PFSK-1 (cell line): ENCODE measurements at regions not wholly inside any gene's neighbourhood (a gene's known extent, or its start where the extent isn't known, plus 50 kb on each side); places are given as distances from the start of the nearest gene placed in this dataset.

Source experiments
- FOXP2 ChIP-seq: optimal IDR thresholded peaks from 2 replicates; pipeline ENCODE3; 2011; ENCODE audit warnings: borderline replicate concordance, control low read depth, inconsistent platforms; ENCODE audit not compliant: insufficient read depth; ENCODE audit errors: extremely low read length, extremely low read depth
- POLR2AphosphoS5 ChIP-seq: IDR thresholded peaks from 2 replicates; pipeline ENCODE4 v1.6.1; 2012; ENCODE audit warnings: low read depth, mild to moderate bottlenecking, control low read depth, low read length, moderate library complexity
- REST ChIP-seq, 2 experiments: IDR thresholded peaks; 2 replicates each; pipeline versions ENCODE4 v1.6.1 to v1.8.0; 2011 to 2012; ENCODE audit warnings: low read depth in 2 of 2, low read length in 2 of 2, control low read depth in 1 of 2, inconsistent platforms in 1 of 2, mild to moderate bottlenecking in 1 of 2, moderate library complexity in 1 of 2; ENCODE audit not compliant: insufficient read depth in 1 of 2
- SIN3A ChIP-seq: IDR thresholded peaks from 2 replicates; pipeline ENCODE4 v1.6.1; 2012; ENCODE audit warnings: mild to moderate bottlenecking, low read length, moderate library complexity, borderline replicate concordance; ENCODE audit not compliant: insufficient read depth
- TAF1 ChIP-seq: IDR thresholded peaks from 2 replicates; pipeline ENCODE4 v1.6.1; 2012; ENCODE audit warnings: low read length, control low read depth, borderline replicate concordance; ENCODE audit not compliant: insufficient read depth

DNA sequence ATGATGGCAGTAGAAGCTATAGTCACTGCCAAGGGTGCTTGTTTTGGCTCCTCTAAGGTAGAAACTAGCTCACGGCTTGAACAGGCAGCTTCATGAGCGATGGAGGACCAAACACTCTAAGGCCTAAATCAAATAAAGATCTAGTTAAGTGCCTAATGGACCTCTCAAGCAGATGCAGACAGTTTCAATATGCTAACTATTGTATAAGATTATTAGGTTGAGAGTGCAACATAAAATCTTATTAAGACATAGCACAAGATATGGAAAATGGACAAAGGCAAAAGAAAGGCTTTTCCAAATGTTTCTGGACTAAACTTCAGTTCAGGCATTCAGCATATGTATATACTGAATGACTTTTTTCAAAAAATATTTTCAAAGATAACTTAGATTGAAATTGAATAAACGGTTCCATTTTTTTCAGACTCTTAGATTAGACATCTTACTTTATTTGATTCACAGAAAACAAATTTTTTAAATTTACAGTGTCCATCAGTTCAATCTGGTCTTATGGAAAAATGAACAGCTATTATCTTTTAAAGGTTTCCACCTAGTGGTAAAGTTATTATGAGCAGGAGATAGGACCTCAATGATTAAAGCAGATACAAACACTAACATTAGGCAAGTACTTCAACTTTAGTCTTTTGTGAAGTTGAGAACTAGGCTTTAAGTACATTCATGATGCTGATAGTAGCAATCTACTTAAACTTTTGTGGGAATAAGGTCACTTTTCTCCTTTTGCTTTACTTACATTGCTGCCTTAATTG is 1167.7 kb downstream of the MAT2B start:
- TF ChIP-seq FOXP2 (no peak), TAF1 (no peak), SIN3A (no peak), POLR2AphosphoS5 (no peak), REST (IDR thresholded peaks at IDR 0.05; ENCODE audit: insufficient read depth in 1 of 2, low read depth in 2 of 2, low read length in 2 of 2) (no peak)
